ENCODE measurements at regions not wholly inside any gene's neighbourhood (a gene's known extent, or its start where the extent isn't known, plus 50 kb on each side); places are given as distances from the start of the nearest gene placed in this dataset.

DNA sequence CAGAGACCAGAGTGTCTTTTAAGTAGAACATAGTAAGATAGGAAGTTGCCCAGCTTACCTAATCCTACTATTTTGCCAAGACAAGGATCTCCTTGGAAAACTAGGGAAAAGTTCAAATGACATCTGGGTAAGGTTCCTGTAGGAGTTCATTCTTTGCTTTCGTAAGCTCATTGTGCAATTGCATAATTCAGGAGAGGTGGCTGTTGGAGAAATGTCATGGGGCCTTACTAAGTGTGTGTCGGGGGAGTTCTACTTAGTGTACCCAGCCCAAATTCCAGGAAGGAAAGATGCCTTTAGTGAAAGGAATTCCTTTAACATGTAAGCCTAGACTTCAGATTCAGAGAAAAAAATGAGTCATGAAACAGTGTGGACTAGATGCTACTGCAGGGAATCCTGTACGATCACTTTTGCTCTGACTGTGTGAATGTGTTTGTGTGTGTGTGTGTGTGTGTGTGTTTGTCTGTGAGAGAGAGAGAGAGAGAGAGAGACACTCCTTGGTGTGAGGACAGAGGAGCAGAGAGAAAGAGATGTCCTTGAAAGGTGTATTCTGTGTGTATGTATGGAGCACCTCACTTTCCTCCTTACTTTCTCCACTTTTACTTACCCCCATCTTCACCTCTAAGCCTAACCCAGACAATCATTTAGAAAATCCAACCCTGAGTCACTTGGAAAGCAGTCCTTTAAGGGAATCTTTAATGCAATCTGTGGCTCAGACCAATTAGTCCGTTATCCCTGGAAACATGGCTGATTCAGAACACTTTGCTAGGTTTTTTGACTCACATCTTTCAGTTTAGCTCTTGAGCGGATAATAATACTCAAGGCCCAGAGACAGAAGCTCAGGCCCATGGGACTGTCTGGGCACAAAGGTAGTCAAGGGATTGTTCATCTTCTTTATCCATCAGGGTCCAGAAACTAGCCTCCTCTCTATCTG is 114.5 kb upstream of the ACSL4 start:
- Histone ChIP-seq H3K36me3 (ENCODE audit: insufficient read depth, low read length) (no peaks in the 10 kb centered on the region), H3K27me3 (ENCODE audit: insufficient read depth, low read length, poor library complexity, severe bottlenecking) (no peaks in the 10 kb centered on the region), H3K9me3 (ENCODE audit: low read length) (no peaks in the 10 kb centered on the region), H3K27ac (ENCODE audit: low read depth, low read length) (no peak overlapping the region), H3K4me3 (ENCODE audit: low read length) (no peak overlapping the region), H3K4me1 (ENCODE audit: insufficient read depth, low read length) (no peaks in the 10 kb centered on the region)
- H3K27me3 Mint-ChIP-seq, result peaks cover 0 to 3% of the 10 kb centered on the region in 2 donors
- peak overlapping the region in 1 of 8 donors; percentile 48 for H3K27ac Mint-ChIP-seq
- no peaks in the 10 kb centered on the region for H3K36me3 Mint-ChIP-seq
- peaks cover 0 to 4% (median 4%) of the 10 kb centered on the region in 3 donors for H3K4me1 Mint-ChIP-seq
- CTCF ChIA-PET, result interaction anchor here (0.9 to 2.5 kb wide), 3 partner anchors 9 to 43 kb away, joined by 3 to 7 read pairs (median 3); no protein-coding TSS in a partner anchor
- no peak for DNase-seq
- H3K4me3 Mint-ChIP-seq, result no peak overlapping the region
- H3K9me3 Mint-ChIP-seq, result no peaks in the 10 kb centered on the region
- POLR2A ChIA-PET, result no interaction called here

DNA sequence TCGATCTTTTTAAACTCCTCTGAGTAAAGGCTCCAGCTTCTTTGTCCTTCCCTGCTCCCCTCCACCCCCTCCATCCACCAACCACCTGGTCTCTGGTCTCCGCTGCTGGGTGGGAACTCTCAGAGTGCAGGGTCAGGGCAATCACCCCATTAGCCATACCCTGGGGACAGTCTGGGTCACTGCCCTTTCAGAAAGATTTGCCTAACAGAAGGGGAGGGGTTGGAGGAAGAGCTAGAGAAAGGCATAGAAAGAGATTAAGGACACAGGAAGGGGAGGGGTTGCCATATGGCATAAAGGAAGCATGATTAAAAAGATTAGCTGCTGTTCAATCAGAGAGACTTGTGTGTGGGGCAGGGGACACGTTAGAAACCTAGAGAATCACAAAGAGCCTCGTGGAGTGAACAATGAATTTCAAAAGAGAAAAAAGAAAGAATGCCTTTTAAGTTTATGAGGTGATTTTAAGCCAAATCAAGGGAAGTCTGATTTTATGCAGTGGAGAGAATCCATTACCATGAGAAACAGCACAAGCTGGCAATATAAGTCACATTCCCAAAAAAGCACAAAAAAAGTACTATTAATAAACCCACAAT is 115.5 kb upstream of the ACSL4 start:
- H3K4me3 Mint-ChIP-seq, result no peak overlapping the region
- H3K36me3 Mint-ChIP-seq, result no peaks in the 10 kb centered on the region

GRCh38 chrX:109854096-109854495 is 121.0 kb upstream of the ACSL4 start:
- peaks cover 4 to 6% of the 10 kb centered on the region in 2 donors for H3K27me3 Mint-ChIP-seq
- no peaks in the 10 kb centered on the region for H3K4me1 ChIP-seq (ENCODE audit: insufficient read depth, low read length)
- no peaks in the 10 kb centered on the region for H3K9me3 Mint-ChIP-seq
- H3K27ac ChIP-seq (ENCODE audit: low read depth, low read length), result no peak overlapping the region
- H3K27ac Mint-ChIP-seq, result no peak overlapping the region
- no peaks in the 10 kb centered on the region for H3K27me3 ChIP-seq (ENCODE audit: insufficient read depth, low read length, poor library complexity, severe bottlenecking)
- H3K36me3 Mint-ChIP-seq, result no peaks in the 10 kb centered on the region
- H3K4me3 Mint-ChIP-seq, result no peak overlapping the region
- peaks cover 0 to 5% (median 4%) of the 10 kb centered on the region in 3 donors for H3K4me1 Mint-ChIP-seq
- H3K4me3 ChIP-seq (ENCODE audit: low read length), result no peak overlapping the region
- ChIA-PET POLR2A (no interaction called here), CTCF (interaction anchor here (0.8 to 5.9 kb wide), 4 partner anchors 33 to 142 kb away, joined by 3 to 95 read pairs (median 3); no protein-coding TSS in a partner anchor)
- DNase-seq, result no peak
- no peaks in the 10 kb centered on the region for H3K9me3 ChIP-seq (ENCODE audit: low read length)
- H3K36me3 ChIP-seq (ENCODE audit: insufficient read depth, low read length), result no peaks in the 10 kb centered on the region

More for the DNA sequence above, 115.5 kb upstream of the ACSL4 start:
- peaks cover 0 to 3% of the 10 kb centered on the region in 2 donors for H3K27me3 Mint-ChIP-seq
- Histone ChIP-seq H3K4me1 (ENCODE audit: insufficient read depth, low read length) (no peaks in the 10 kb centered on the region), H3K9me3 (ENCODE audit: low read length) (no peaks in the 10 kb centered on the region), H3K4me3 (ENCODE audit: low read length) (no peak overlapping the region), H3K27ac (ENCODE audit: low read depth, low read length) (no peak overlapping the region), H3K36me3 (ENCODE audit: insufficient read depth, low read length) (no peaks in the 10 kb centered on the region), H3K27me3 (ENCODE audit: insufficient read depth, low read length, poor library complexity, severe bottlenecking) (no peaks in the 10 kb centered on the region)
- ChIA-PET POLR2A (no interaction called here), CTCF (interaction anchor here (0.9 to 1.1 kb wide), 2 partner anchors 8 to 363 kb away, joined by 3 read pairs; no protein-coding TSS in a partner anchor)
- DNase-seq, result no peak
- H3K9me3 Mint-ChIP-seq, result no peaks in the 10 kb centered on the region
- no peak overlapping the region for H3K27ac Mint-ChIP-seq
- peaks cover 0 to 4% (median 4%) of the 10 kb centered on the region in 3 donors for H3K4me1 Mint-ChIP-seq

DNA sequence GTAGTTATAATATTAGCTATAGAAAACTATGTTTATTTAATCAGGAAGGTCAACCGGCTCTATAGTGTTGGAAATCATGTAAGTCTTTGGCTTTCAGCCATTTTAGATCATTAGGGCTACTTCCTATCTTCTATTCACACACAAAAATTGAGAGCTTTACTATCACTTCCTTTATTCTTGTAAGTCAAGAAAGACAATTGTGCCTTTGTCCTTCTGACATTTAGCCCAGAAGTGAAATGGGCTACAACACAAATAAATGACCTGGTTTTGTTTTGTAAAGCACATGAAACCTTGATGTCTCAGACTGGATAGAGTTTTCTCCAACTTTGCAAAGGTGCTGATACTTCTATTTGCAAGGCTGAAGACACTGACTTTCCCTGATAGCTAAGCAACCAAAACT is 122.4 kb upstream of the ACSL4 start:
- no peaks in the 10 kb centered on the region for H3K4me1 ChIP-seq (ENCODE audit: insufficient read depth, low read length)
- no peak overlapping the region for H3K4me3 Mint-ChIP-seq
- no peaks in the 10 kb centered on the region for H3K9me3 ChIP-seq (ENCODE audit: low read length)
- no peaks in the 10 kb centered on the region for H3K36me3 Mint-ChIP-seq
- H3K27me3 ChIP-seq (ENCODE audit: insufficient read depth, low read length, poor library complexity, severe bottlenecking), result no peaks in the 10 kb centered on the region
- CTCF ChIA-PET, result interaction anchor here (0.5 to 5.9 kb wide), 2 partner anchors 131 to 143 kb away, joined by 3 to 95 read pairs; no protein-coding TSS in a partner anchor
- no peak overlapping the region for H3K27ac ChIP-seq (ENCODE audit: low read depth, low read length)
- H3K9me3 Mint-ChIP-seq, result no peaks in the 10 kb centered on the region
- peaks cover 0 to 5% (median 4%) of the 10 kb centered on the region in 3 donors for H3K4me1 Mint-ChIP-seq
- no peaks in the 10 kb centered on the region for H3K36me3 ChIP-seq (ENCODE audit: insufficient read depth, low read length)
- H3K27ac Mint-ChIP-seq, result no peak overlapping the region
- POLR2A ChIA-PET, result no interaction called here
- no peak overlapping the region for H3K4me3 ChIP-seq (ENCODE audit: low read length)
- peaks cover 4 to 6% of the 10 kb centered on the region in 2 donors for H3K27me3 Mint-ChIP-seq
- no peak for DNase-seq

DNA sequence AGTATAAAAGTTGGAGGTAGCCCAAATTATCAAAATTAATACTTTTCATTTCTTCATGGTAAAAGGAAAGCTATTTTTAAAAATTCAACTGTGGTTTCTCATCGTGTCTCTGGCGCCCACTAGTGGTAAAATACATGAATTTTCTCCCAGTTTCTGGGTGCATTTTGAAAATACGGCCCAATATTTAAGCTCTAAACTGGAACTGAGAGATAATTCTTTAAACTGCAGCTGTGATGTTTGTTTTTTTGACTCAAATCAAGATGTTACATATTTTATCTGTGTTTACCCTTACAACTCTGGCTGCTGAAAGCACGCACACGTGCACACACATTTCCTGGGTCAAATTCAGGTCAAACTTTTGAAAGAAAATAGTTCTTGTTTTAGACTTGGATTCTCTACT is 123.9 kb upstream of the ACSL4 start:
- H3K27me3 ChIP-seq (ENCODE audit: insufficient read depth, low read length, poor library complexity, severe bottlenecking), result no peaks in the 10 kb centered on the region
- POLR2A ChIA-PET, result no interaction called here
- Mint-ChIP-seq H3K27me3 (peaks cover 3 to 4% of the 10 kb centered on the region in 2 donors), H3K4me3 (no peak overlapping the region), H3K4me1 (peaks cover 0 to 5% (median 4%) of the 10 kb centered on the region in 3 donors), H3K9me3 (no peaks in the 10 kb centered on the region), H3K36me3 (no peaks in the 10 kb centered on the region), H3K27ac (no peak overlapping the region)
- no peaks in the 10 kb centered on the region for H3K36me3 ChIP-seq (ENCODE audit: insufficient read depth, low read length)
- no peaks in the 10 kb centered on the region for H3K4me1 ChIP-seq (ENCODE audit: insufficient read depth, low read length)
- peak in 2 of 5 donors; percentile 15 to 28 for DNase-seq
- no peak overlapping the region for H3K4me3 ChIP-seq (ENCODE audit: low read length)
- H3K9me3 ChIP-seq (ENCODE audit: low read length), result no peaks in the 10 kb centered on the region
- H3K27ac ChIP-seq (ENCODE audit: low read depth, low read length), result no peak overlapping the region
- CTCF ChIA-PET, result interaction anchor here (0.9 to 5.9 kb wide), 9 partner anchors 9 to 372 kb away, joined by 3 to 95 read pairs (median 4); no protein-coding TSS in a partner anchor

DNA sequence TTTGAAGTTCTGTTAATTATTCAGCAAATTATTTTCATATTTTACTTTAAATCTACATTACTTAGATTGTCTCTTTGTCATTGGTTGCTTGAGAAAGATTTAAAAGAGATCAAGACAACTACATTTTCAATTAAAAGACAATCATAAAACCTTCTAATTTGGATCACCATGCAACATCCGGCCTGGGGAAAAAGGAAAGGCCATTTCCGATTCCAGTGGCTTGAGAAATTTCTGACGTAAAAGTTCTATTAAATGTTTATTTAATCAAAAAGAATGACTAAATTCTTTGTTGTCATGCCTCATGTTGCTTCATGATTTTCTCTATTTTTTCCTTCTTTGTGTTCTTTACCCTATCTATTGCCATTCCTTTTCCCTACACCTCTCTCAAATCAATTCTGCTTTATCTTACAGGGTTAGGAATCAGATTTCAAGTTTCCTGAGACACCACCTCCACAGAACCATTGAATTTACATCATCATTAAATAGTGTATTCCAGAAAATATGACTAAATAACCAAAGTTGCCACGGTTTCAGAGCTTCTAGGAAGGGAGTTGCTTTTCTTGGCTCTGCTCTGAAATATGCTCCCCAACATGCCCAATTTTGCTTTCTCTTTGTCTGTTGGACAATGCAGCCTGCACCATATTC is 124.6 kb upstream of the ACSL4 start:
- ChIA-PET CTCF (interaction anchor here (1.1 to 5.9 kb wide), 7 partner anchors 10 to 373 kb away, joined by 3 to 95 read pairs (median 7); no protein-coding TSS in a partner anchor), POLR2A (no interaction called here)
- Mint-ChIP-seq H3K27me3 (peaks cover 3 to 4% of the 10 kb centered on the region in 2 donors), H3K4me3 (no peak overlapping the region), H3K4me1 (peaks cover 0 to 5% (median 4%) of the 10 kb centered on the region in 3 donors), H3K36me3 (no peaks in the 10 kb centered on the region), H3K9me3 (no peaks in the 10 kb centered on the region), H3K27ac (no peak overlapping the region)
- no peaks in the 10 kb centered on the region for H3K4me1 ChIP-seq (ENCODE audit: insufficient read depth, low read length)
- H3K36me3 ChIP-seq (ENCODE audit: insufficient read depth, low read length), result no peaks in the 10 kb centered on the region
- H3K27me3 ChIP-seq (ENCODE audit: insufficient read depth, low read length, poor library complexity, severe bottlenecking), result no peaks in the 10 kb centered on the region
- H3K4me3 ChIP-seq (ENCODE audit: low read length), result no peak overlapping the region
- no peak overlapping the region for H3K27ac ChIP-seq (ENCODE audit: low read depth, low read length)
- H3K9me3 ChIP-seq (ENCODE audit: low read length), result no peaks in the 10 kb centered on the region
- no peak for DNase-seq

GRCh38 chrX:109858602-109859341 is 125.7 kb upstream of the ACSL4 start:
- DNase-seq, result no peak
- Mint-ChIP-seq H3K4me1 (peaks cover 0 to 5% (median 4%) of the 10 kb centered on the region in 3 donors), H3K4me3 (no peak overlapping the region), H3K27ac (no peak overlapping the region), H3K9me3 (no peaks in the 10 kb centered on the region), H3K27me3 (peaks cover 3 to 4% of the 10 kb centered on the region in 2 donors), H3K36me3 (no peaks in the 10 kb centered on the region)
- Histone ChIP-seq H3K4me1 (ENCODE audit: insufficient read depth, low read length) (no peaks in the 10 kb centered on the region), H3K36me3 (ENCODE audit: insufficient read depth, low read length) (no peaks in the 10 kb centered on the region), H3K27ac (ENCODE audit: low read depth, low read length) (no peak overlapping the region), H3K9me3 (ENCODE audit: low read length) (no peaks in the 10 kb centered on the region), H3K4me3 (ENCODE audit: low read length) (no peak overlapping the region), H3K27me3 (ENCODE audit: insufficient read depth, low read length, poor library complexity, severe bottlenecking) (no peaks in the 10 kb centered on the region)
- CTCF ChIA-PET, result interaction anchor here (5.9 kb wide), 1 partner anchor 147 kb away, joined by 95 read pairs; no protein-coding TSS in a partner anchor
- POLR2A ChIA-PET, result no interaction called here

All from CD8-positive, alpha-beta memory T cell (primary cell).